GM12878 (cell line): ENCODE measurements at regions not wholly inside any gene's neighbourhood (a gene's known extent, or its start where the extent isn't known, plus 50 kb on each side); places are given as distances from the start of the nearest gene placed in this dataset.

Experiments used
- ATAC-seq: fragments of 200-7000 bp; cut with Tn5 transposase; 3 replicates; pipeline ENCODE4 v1.9.1; 2020; ENCODE audit warnings: mild to moderate bottlenecking, moderate library complexity
- BruUV-seq: library from RNA; stranded (reverse); fragments of 400-500 nt; replicated peaks from 2 replicates; lab custom pipeline; 2021; lab: Mats Ljungman, UMichigan
- CTCF ChIA-PET: fragments of 300-600 bp; sonication (Branson Sonifier 250); formaldehyde crosslinking; extraction: SDS; loops from one replicate; lab custom pipeline; 2021; ENCODE audit warnings: inconsistent platforms; lab: Yijun Ruan, JAX
- POLR2A ChIA-PET: fragments of 350-600 bp; formaldehyde crosslinking; extraction: SDS; loops from one replicate; lab custom pipeline; 2021; ENCODE audit warnings: inconsistent platforms; lab: Charles Lee
- RAD21 ChIA-PET: fragments of 300-600 bp; sonication (Branson Sonifier 250); formaldehyde crosslinking; loops from one replicate; lab custom pipeline; 2023; ENCODE audit warnings: antibody characterized with exemption; ENCODE audit not compliant: unreplicated experiment; lab: Charles Lee
- SMC1A ChIA-PET: fragments of 300-600 bp; sonication (Branson Sonifier 250); formaldehyde crosslinking; loops from one replicate; lab custom pipeline; 2023; ENCODE audit not compliant: unreplicated experiment, uncharacterized antibody; lab: Charles Lee
- DNase-seq: peaks from one replicate; pipeline ENCODE4 v3.0.0-alpha.2; 2011; ENCODE audit warnings: low read depth, low spot score
- FAIRE-seq: peaks from 3 replicates; lab custom pipeline; 2011; peaks lifted over from hg19 to GRCh38; lab: Jason Lieb, UNC
- H2AFZ ChIP-seq: 2 replicates; pipeline ENCODE4 v1.6.0; 2011; ENCODE audit warnings: low read depth, low read length, control low read depth; ENCODE audit not compliant: control insufficient read depth
- H3K27ac ChIP-seq: 2 replicates; pipeline ENCODE4 v1.5.1; 2011; ENCODE audit warnings: control low read depth; ENCODE audit not compliant: control insufficient read depth, insufficient read depth
- H3K27me3 ChIP-seq, 2 experiments: replicated peaks in 1 of 2; 2 replicates each; pipeline versions ENCODE4 v1.6.0 to v1.6.1; 2011; ENCODE audit warnings: low read length in 1 of 2; ENCODE audit not compliant: control insufficient read depth in 2 of 2, insufficient read depth in 2 of 2
- H3K36me3 ChIP-seq, 2 experiments: 2 replicates each; pipeline ENCODE4 v1.5.1; 2011; ENCODE audit warnings: low read length in 1 of 2; ENCODE audit not compliant: control insufficient read depth in 2 of 2, insufficient read depth in 2 of 2
- H3K4me1 ChIP-seq: 2 replicates; pipeline ENCODE4 v1.6.1; 2011; ENCODE audit warnings: mild to moderate bottlenecking, low read length, moderate library complexity, mixed read lengths; ENCODE audit not compliant: control insufficient read depth, insufficient read depth
- H3K4me2 ChIP-seq: 2 replicates; pipeline ENCODE4 v1.6.0; 2011; ENCODE audit warnings: control low read depth; ENCODE audit not compliant: control insufficient read depth, insufficient read depth
- H3K4me3 ChIP-seq: fragments of 200-600 bp; sonication (generic); 2 replicates; pipeline ENCODE4 v1.5.1; 2016
- H3K79me2 ChIP-seq: 2 replicates; pipeline ENCODE4 v1.6.0; 2011; ENCODE audit warnings: low read length; ENCODE audit not compliant: control insufficient read depth, insufficient read depth
- H3K9ac ChIP-seq: 2 replicates; pipeline ENCODE4 v1.8.0; 2011; ENCODE audit warnings: low read length, control low read depth, mixed read lengths; ENCODE audit not compliant: control insufficient read depth, insufficient read depth
- H3K9me3 ChIP-seq: replicated peaks from 3 replicates; pipeline ENCODE4 v1.5.1; 2011; ENCODE audit warnings: mild to moderate bottlenecking, low read length; ENCODE audit not compliant: control insufficient read depth, insufficient read depth
- H4K20me1 ChIP-seq: 2 replicates; pipeline ENCODE4 v1.6.0; 2011; ENCODE audit not compliant: control insufficient read depth, insufficient read depth
- PAX5 ChIP-seq: IDR thresholded peaks from 2 replicates; pipeline ENCODE4 v1.6.1; 2011; ENCODE audit warnings: low read depth, low read length, borderline replicate concordance
- RAD21 ChIP-seq: IDR thresholded peaks from 2 replicates; pipeline ENCODE4 v1.6.1; 2011; ENCODE audit warnings: mild to moderate bottlenecking, low read depth, low read length, moderate library complexity; ENCODE audit not compliant: insufficient read depth
- SMC3 ChIP-seq: IDR thresholded peaks from 2 replicates; pipeline ENCODE4 v1.6.1; 2011; ENCODE audit warnings: low read length, improper control_type of control experiment, borderline replicate concordance
- WGBS: methylation state at CpG from one replicate; pipeline ENCODE4 v1.1.6; 2016; ENCODE audit warnings: low lambda C conversion rate; ENCODE audit not compliant: insufficient replicate concordance, insufficient coverage; ENCODE audit errors: missing lambda C conversion rate; 5-methylcytosine and 5-hydroxymethylcytosine counted together
- in situ Hi-C: fragments of 300-500 bp; cut with MboI; formaldehyde crosslinking; loops from 9 replicates; pipeline ENCODE4 v1.14.3; 2018; ENCODE audit warnings: mixed read lengths
- intact Hi-C: fragments of 100-400 bp; cut with micrococcal nuclease; formaldehyde crosslinking; loops from one replicate; pipeline ENCODE4 v1.14.2; 2022; ENCODE audit not compliant: unreplicated experiment
- TF ChIP-seq, protein P1 (sequence below): IDR thresholded peaks from 2 replicates; pipeline ENCODE4 v1.6.1; 2011; ENCODE audit warnings: low read depth, low read length, improper control_type of control experiment, borderline replicate concordance
- TF ChIP-seq, protein P2 (sequence below), 3 experiments: IDR thresholded peaks in 2 of 3; conservative IDR thresholded peaks in 1 of 3; 2 replicates each; pipeline ENCODE4 v1.5.1; 2011; ENCODE audit warnings: low read depth in 3 of 3, low read length in 3 of 3, mild to moderate bottlenecking in 3 of 3, control low read depth in 2 of 3, moderate library complexity in 2 of 3, inconsistent platforms in 1 of 3, mixed read lengths in 1 of 3; ENCODE audit not compliant: control insufficient read depth in 2 of 3, insufficient read depth in 1 of 3; ENCODE audit errors: extremely low read depth in 1 of 3

DNA sequence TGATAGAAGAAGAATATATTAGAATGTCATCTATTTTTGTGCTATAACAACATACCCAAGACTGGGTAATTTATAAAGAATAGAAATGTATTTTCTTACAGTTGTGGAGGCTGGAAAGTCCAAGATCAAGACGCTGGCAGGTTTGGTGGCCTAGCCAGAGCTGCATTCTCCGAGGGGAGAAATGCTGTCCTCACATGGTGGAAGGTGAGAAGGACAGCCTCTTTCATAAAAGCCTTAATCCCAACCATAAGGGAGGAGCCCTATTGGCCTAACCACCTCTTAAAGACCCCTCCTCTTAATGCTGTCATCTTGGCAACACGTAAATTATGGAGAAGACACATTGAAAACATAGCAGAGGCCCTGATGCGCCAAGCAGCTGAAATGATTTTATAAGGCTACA is 60.1 kb upstream of the KAZN start:
- Histone ChIP-seq H3K27ac (no peak overlapping the region), H3K4me3 (no peak overlapping the region), H3K36me3 (no peaks in the 10 kb centered on the region), H4K20me1 (no peaks in the 10 kb centered on the region), H3K27me3 (no peaks in the 10 kb centered on the region), H3K9ac (no peak overlapping the region), H2AFZ (no peak overlapping the region), H3K9me3 (no peaks in the 10 kb centered on the region; the same call in 2 of the 3 replicates), H3K4me2 (no peak overlapping the region), H3K4me1 (0 out of 2 replicates have a peak, but pooled peaks cover 3% of the 10 kb centered on the region), H3K79me2 (no peaks in the 10 kb centered on the region)
- no TSS peak for BruUV-seq
- FAIRE-seq (no peak), ATAC-seq (peak; percentile 47; the same call in 1 of the 3 replicates), DNase-seq (no peak)
- WGBS: 60% methylated on average over 4 of the region's 4 CpGs
- CTCF ChIA-PET: no interaction called here
- intact Hi-C loops (no loop called here), in situ Hi-C loops (no loop called here)
- RAD21 ChIA-PET: interaction anchor here (1.2 kb wide), 1 partner anchor 21 kb away, joined by 3 read pairs; no protein-coding TSS in a partner anchor
- TF ChIP-seq, protein P1, sequence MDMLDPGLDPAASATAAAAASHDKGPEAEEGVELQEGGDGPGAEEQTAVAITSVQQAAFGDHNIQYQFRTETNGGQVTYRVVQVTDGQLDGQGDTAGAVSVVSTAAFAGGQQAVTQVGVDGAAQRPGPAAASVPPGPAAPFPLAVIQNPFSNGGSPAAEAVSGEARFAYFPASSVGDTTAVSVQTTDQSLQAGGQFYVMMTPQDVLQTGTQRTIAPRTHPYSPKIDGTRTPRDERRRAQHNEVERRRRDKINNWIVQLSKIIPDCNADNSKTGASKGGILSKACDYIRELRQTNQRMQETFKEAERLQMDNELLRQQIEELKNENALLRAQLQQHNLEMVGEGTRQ: no peak
- TF ChIP-seq, protein P2, sequence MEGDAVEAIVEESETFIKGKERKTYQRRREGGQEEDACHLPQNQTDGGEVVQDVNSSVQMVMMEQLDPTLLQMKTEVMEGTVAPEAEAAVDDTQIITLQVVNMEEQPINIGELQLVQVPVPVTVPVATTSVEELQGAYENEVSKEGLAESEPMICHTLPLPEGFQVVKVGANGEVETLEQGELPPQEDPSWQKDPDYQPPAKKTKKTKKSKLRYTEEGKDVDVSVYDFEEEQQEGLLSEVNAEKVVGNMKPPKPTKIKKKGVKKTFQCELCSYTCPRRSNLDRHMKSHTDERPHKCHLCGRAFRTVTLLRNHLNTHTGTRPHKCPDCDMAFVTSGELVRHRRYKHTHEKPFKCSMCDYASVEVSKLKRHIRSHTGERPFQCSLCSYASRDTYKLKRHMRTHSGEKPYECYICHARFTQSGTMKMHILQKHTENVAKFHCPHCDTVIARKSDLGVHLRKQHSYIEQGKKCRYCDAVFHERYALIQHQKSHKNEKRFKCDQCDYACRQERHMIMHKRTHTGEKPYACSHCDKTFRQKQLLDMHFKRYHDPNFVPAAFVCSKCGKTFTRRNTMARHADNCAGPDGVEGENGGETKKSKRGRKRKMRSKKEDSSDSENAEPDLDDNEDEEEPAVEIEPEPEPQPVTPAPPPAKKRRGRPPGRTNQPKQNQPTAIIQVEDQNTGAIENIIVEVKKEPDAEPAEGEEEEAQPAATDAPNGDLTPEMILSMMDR (IDR thresholded peaks at IDR 0.05 in 2 of 3, conservative IDR thresholded peaks at IDR 0.05 in 1 of 3; ENCODE audit: control insufficient read depth in 2 of 3, extremely low read depth in 1 of 3, insufficient read depth in 1 of 3, low read depth in 3 of 3, low read length in 3 of 3): peak in 2 of 3 experiments; percentile 29 to 32; a peak in 4 of 6 replicates
- TF ChIP-seq RAD21 (peak; percentile 61), PAX5 (no peak), SMC3 (peak; percentile 34; the same call in 1 of the 2 replicates)
- SMC1A ChIA-PET: no interaction called here
- POLR2A ChIA-PET: no interaction called here
